ENCODE measurements at regions not wholly inside any gene's neighbourhood (a gene's known extent, or its start where the extent isn't known, plus 50 kb on each side); places are given as distances from the start of the nearest gene placed in this dataset.

GRCh38 chr12:30458453-30458852 is 237.2 kb downstream of the IPO8 start:
- Histone ChIP-seq H3K4me1 (ENCODE audit: insufficient read depth, low read length) (no peaks in the 10 kb centered on the region), H3K9me3 (ENCODE audit: low read length) (no peaks in the 10 kb centered on the region), H3K27ac (ENCODE audit: low read depth, low read length) (no peak overlapping the region), H3K36me3 (ENCODE audit: insufficient read depth, low read length) (no peaks in the 10 kb centered on the region), H3K27me3 (ENCODE audit: insufficient read depth, low read length, poor library complexity, severe bottlenecking) (no peaks in the 10 kb centered on the region), H3K4me3 (ENCODE audit: low read length) (no peak overlapping the region)
- Mint-ChIP-seq H3K27ac (no peak overlapping the region), H3K9me3 (peaks cover 0 to 5% (median 0%) of the 10 kb centered on the region in 5 donors), H3K4me3 (no peak overlapping the region), H3K36me3 (no peaks in the 10 kb centered on the region), H3K27me3 (no peaks in the 10 kb centered on the region), H3K4me1 (no peaks in the 10 kb centered on the region)
- ChIA-PET CTCF (no interaction called here), POLR2A (no interaction called here)
- DNase-seq, result no peak

GRCh38 chr12:30457621-30458289 is 237.9 kb downstream of the IPO8 start:
- Histone ChIP-seq H3K4me1 (ENCODE audit: insufficient read depth, low read length) (no peaks in the 10 kb centered on the region), H3K27ac (ENCODE audit: low read depth, low read length) (no peak overlapping the region), H3K36me3 (ENCODE audit: insufficient read depth, low read length) (no peaks in the 10 kb centered on the region), H3K27me3 (ENCODE audit: insufficient read depth, low read length, poor library complexity, severe bottlenecking) (no peaks in the 10 kb centered on the region), H3K4me3 (ENCODE audit: low read length) (no peak overlapping the region), H3K9me3 (ENCODE audit: low read length) (no peaks in the 10 kb centered on the region)
- H3K27me3 Mint-ChIP-seq, result no peaks in the 10 kb centered on the region
- H3K4me1 Mint-ChIP-seq, result no peaks in the 10 kb centered on the region
- H3K4me3 Mint-ChIP-seq, result no peak overlapping the region
- CTCF ChIA-PET, result no interaction called here
- no peak overlapping the region for H3K27ac Mint-ChIP-seq
- POLR2A ChIA-PET, result no interaction called here
- H3K9me3 Mint-ChIP-seq, result peaks cover 0 to 5% (median 0%) of the 10 kb centered on the region in 5 donors
- H3K36me3 Mint-ChIP-seq, result no peaks in the 10 kb centered on the region
- DNase-seq, result no peak

DNA sequence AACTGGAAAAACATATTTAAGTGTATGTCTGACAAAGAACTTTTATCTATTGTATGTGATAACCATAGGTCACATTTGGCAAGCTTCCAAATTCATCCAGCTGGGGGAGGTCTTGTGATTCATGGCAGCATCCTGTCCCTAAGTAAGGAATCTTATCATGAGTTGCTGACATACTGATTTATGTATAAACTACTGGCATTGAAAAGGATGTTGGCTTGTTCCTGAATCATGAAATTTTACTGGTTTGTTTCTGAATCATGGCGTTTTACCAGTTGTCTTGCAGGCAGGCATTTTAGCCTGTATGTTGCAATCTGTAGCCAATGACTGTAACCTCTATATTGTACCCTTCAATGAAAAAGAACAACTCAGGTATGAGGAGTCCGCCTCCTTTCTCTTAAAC is 244.8 kb downstream of the IPO8 start:
- CTCF ChIA-PET, result no interaction called here
- Histone ChIP-seq H3K4me3 (ENCODE audit: low read length) (no peak overlapping the region), H3K4me1 (ENCODE audit: insufficient read depth, low read length) (no peaks in the 10 kb centered on the region), H3K9me3 (ENCODE audit: low read length) (no peaks in the 10 kb centered on the region), H3K36me3 (ENCODE audit: insufficient read depth, low read length) (no peaks in the 10 kb centered on the region), H3K27ac (ENCODE audit: low read depth, low read length) (no peak overlapping the region), H3K27me3 (ENCODE audit: insufficient read depth, low read length, poor library complexity, severe bottlenecking) (no peaks in the 10 kb centered on the region)
- Mint-ChIP-seq H3K27ac (no peak overlapping the region), H3K4me1 (no peaks in the 10 kb centered on the region), H3K4me3 (no peak overlapping the region), H3K36me3 (no peaks in the 10 kb centered on the region), H3K9me3 (peaks cover 0 to 12% (median 0%) of the 10 kb centered on the region in 5 donors), H3K27me3 (no peaks in the 10 kb centered on the region)
- POLR2A ChIA-PET, result no interaction called here
- no peak for DNase-seq

DNA sequence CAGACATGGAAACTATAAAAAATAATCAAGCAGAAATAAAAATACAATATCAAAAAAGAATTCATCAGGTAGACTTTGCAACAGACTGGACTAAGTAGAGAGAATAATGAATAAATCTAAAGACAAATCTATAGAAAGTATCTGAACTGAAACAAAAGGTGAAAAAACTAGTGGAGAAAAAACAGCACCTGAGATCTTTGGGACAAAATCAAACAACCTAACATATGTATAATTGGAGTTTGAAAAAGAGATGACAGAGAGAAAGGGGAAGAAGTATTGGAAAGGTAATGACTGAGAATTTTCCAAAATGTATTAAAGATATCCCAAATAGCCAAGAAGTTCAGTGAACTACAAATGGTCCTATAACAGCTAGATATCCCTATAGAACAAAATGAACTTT is 245.4 kb downstream of the IPO8 start:
- Mint-ChIP-seq H3K9me3 (peaks cover 0 to 12% (median 0%) of the 10 kb centered on the region in 5 donors), H3K27ac (no peak overlapping the region), H3K36me3 (no peaks in the 10 kb centered on the region), H3K27me3 (no peaks in the 10 kb centered on the region), H3K4me1 (no peaks in the 10 kb centered on the region), H3K4me3 (no peak overlapping the region)
- DNase-seq, result no peak
- no peaks in the 10 kb centered on the region for H3K27me3 ChIP-seq (ENCODE audit: insufficient read depth, low read length, poor library complexity, severe bottlenecking)
- no peaks in the 10 kb centered on the region for H3K9me3 ChIP-seq (ENCODE audit: low read length)
- H3K4me1 ChIP-seq (ENCODE audit: insufficient read depth, low read length), result no peaks in the 10 kb centered on the region
- ChIA-PET CTCF (no interaction called here), POLR2A (no interaction called here)
- no peak overlapping the region for H3K27ac ChIP-seq (ENCODE audit: low read depth, low read length)
- no peak overlapping the region for H3K4me3 ChIP-seq (ENCODE audit: low read length)
- no peaks in the 10 kb centered on the region for H3K36me3 ChIP-seq (ENCODE audit: insufficient read depth, low read length)

- no peak overlapping the region for H3K4me3 ChIP-seq (ENCODE audit: low read length)
- CTCF ChIA-PET, result no interaction called here
- H3K27ac Mint-ChIP-seq, result no peak overlapping the region
- POLR2A ChIA-PET, result no interaction called here
- no peaks in the 10 kb centered on the region for H3K9me3 ChIP-seq (ENCODE audit: low read length)
- no peak for DNase-seq
- no peaks in the 10 kb centered on the region for H3K4me1 ChIP-seq (ENCODE audit: insufficient read depth, low read length)
- peaks cover 0 to 12% (median 0%) of the 10 kb centered on the region in 5 donors for H3K9me3 Mint-ChIP-seq
- no peaks in the 10 kb centered on the region for H3K36me3 Mint-ChIP-seq
- H3K27ac ChIP-seq (ENCODE audit: low read depth, low read length), result no peak overlapping the region
- H3K27me3 Mint-ChIP-seq, result no peaks in the 10 kb centered on the region
- no peaks in the 10 kb centered on the region for H3K36me3 ChIP-seq (ENCODE audit: insufficient read depth, low read length)
- H3K4me1 Mint-ChIP-seq, result no peaks in the 10 kb centered on the region
- no peak overlapping the region for H3K4me3 Mint-ChIP-seq
- H3K27me3 ChIP-seq (ENCODE audit: insufficient read depth, low read length, poor library complexity, severe bottlenecking), result no peaks in the 10 kb centered on the region
Measured at GRCh38 chr12:30448038-30448437, 247.6 kb downstream of the IPO8 start.

DNA sequence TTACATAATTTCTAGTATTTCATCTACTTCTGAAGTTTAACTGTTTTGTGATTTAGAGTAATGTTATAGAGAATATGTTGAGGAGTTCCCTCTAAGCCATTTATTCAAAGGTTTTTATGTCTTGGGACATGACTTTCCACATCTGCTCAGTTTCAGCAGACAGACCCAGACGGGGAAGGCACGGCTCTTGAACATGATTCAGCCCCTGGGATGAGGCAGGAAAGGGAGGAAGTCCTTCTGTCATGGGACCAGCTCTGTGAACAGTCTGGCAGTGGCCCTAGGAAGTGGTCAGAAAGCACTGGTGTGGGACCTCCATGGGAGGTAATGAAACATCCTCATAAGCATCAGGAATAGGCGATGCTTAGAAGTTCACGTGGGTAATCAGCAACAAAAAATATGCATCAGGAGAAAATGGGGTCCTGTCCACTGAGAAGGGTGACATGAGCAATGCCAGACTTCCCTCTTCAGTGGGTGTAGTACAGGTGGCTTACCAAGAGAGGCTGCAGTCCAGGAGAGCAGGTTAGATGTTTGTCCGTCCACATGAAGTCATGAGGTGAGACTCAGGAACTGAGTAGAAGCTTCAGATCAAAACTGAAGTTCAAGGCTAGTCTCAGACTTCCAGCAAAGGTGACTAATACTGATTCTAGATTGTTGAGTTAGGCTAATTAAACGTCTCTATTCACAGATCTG is 248.5 kb downstream of the IPO8 start:
- H3K4me3 Mint-ChIP-seq, result no peak overlapping the region
- Histone ChIP-seq H3K27me3 (ENCODE audit: insufficient read depth, low read length, poor library complexity, severe bottlenecking) (no peaks in the 10 kb centered on the region), H3K4me1 (ENCODE audit: insufficient read depth, low read length) (no peaks in the 10 kb centered on the region), H3K36me3 (ENCODE audit: insufficient read depth, low read length) (no peaks in the 10 kb centered on the region), H3K9me3 (ENCODE audit: low read length) (no peaks in the 10 kb centered on the region), H3K27ac (ENCODE audit: low read depth, low read length) (no peak overlapping the region), H3K4me3 (ENCODE audit: low read length) (no peak overlapping the region)
- ChIA-PET CTCF (no interaction called here), POLR2A (no interaction called here)
- no peak overlapping the region for H3K27ac Mint-ChIP-seq
- H3K27me3 Mint-ChIP-seq, result no peaks in the 10 kb centered on the region
- peaks cover 0 to 12% (median 0%) of the 10 kb centered on the region in 5 donors for H3K9me3 Mint-ChIP-seq
- DNase-seq, result no peak
- H3K36me3 Mint-ChIP-seq, result no peaks in the 10 kb centered on the region
- H3K4me1 Mint-ChIP-seq, result no peaks in the 10 kb centered on the region

- Histone ChIP-seq H3K4me3 (ENCODE audit: low read length) (no peak overlapping the region), H3K27ac (ENCODE audit: low read depth, low read length) (no peak overlapping the region), H3K9me3 (ENCODE audit: low read length) (no peaks in the 10 kb centered on the region), H3K27me3 (ENCODE audit: insufficient read depth, low read length, poor library complexity, severe bottlenecking) (no peaks in the 10 kb centered on the region), H3K36me3 (ENCODE audit: insufficient read depth, low read length) (no peaks in the 10 kb centered on the region), H3K4me1 (ENCODE audit: insufficient read depth, low read length) (no peaks in the 10 kb centered on the region)
- Mint-ChIP-seq H3K27ac (no peak overlapping the region), H3K4me3 (no peak overlapping the region), H3K9me3 (no peaks in the 10 kb centered on the region), H3K4me1 (no peaks in the 10 kb centered on the region), H3K27me3 (no peaks in the 10 kb centered on the region), H3K36me3 (no peaks in the 10 kb centered on the region)
- DNase-seq, result no peak
- ChIA-PET CTCF (no interaction called here), POLR2A (no interaction called here)
Measured at GRCh38 chr12:30442461-30442860, 253.2 kb downstream of the IPO8 start.

DNA sequence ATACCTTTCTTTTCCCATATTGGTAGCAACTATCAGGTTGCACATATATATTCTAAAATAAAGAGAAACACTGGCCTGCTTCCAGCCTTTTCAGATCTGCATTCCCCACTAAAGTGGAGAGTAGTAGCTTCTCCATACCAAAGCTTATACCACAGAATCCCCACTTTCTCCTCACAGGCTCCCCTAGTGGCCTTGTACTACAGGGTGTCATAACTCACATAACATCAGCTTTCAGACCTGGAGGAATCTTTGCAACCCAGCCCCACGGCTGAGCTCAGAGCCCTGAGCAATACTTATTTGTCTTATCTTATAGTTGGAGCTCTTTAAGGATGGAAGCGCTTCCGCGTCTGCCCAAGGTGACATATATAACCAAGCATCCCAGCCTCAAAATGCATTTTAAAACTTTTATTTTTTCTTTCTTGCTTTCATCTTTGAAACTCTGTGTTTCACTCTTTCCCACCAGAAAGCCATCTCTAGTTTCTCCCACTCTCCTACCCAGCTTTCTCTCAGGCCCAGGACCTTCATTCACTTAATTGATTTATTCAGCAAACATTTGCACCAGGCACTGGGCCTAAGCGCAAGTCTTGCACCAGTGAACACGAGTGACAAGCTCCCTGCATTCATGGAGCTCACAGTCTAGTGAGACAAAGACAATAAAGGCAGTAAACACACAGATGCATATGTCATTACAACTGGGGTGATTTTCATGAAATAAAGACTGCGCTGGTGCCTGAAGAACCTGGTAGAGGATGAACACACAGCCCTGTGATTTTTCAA is 254.7 kb downstream of the IPO8 start:
- no peaks in the 10 kb centered on the region for H3K27me3 ChIP-seq (ENCODE audit: insufficient read depth, low read length, poor library complexity, severe bottlenecking)
- CTCF ChIA-PET, result no interaction called here
- Mint-ChIP-seq H3K36me3 (no peaks in the 10 kb centered on the region), H3K9me3 (peaks cover 0 to 3% (median 0%) of the 10 kb centered on the region in 5 donors), H3K4me3 (no peak overlapping the region), H3K27ac (no peak overlapping the region), H3K27me3 (peaks cover 0 to 3% of the 10 kb centered on the region in 2 donors), H3K4me1 (no peaks in the 10 kb centered on the region)
- H3K9me3 ChIP-seq (ENCODE audit: low read length), result no peaks in the 10 kb centered on the region
- no peak for DNase-seq
- H3K27ac ChIP-seq (ENCODE audit: low read depth, low read length), result no peak overlapping the region
- H3K36me3 ChIP-seq (ENCODE audit: insufficient read depth, low read length), result no peaks in the 10 kb centered on the region
- no peaks in the 10 kb centered on the region for H3K4me1 ChIP-seq (ENCODE audit: insufficient read depth, low read length)
- POLR2A ChIA-PET, result no interaction called here
- H3K4me3 ChIP-seq (ENCODE audit: low read length), result no peak overlapping the region
